Coronary artery (tissue), 2 donors: ENCODE measurements at regions not wholly inside any gene's neighbourhood (a gene's known extent, or its start where the extent isn't known, plus 50 kb on each side); places are given as distances from the start of the nearest gene placed in this dataset.

Experiments
- DNase-seq: peaks from one replicate; pipeline ENCODE4 v3.0.0-alpha.2; 2017; ENCODE audit warnings: low spot score
- H3K27ac ChIP-seq, 2 donors: fragments of 200-600 bp; sonication (generic); one replicate each; pipeline ENCODE4 v1.5.1; 2016 to 2019
- H3K4me3 ChIP-seq: fragments of 200-600 bp; sonication (generic); 2 replicates; pipeline ENCODE4 v1.5.1; 2016; ENCODE audit warnings: mild to moderate bottlenecking, moderate library complexity
- CTCF ChIP-seq: fragments of 200-600 bp; sonication (generic); IDR thresholded peaks from one replicate; pipeline ENCODE4 v1.5.1; 2019; ENCODE audit warnings: antibody characterized with exemption

- no peak for TF ChIP-seq CTCF
- Histone ChIP-seq H3K27ac (no peak overlapping the region), H3K4me3 (no peak overlapping the region)
- DNase-seq, result no peak
Observed at GRCh38 chr11:106386519-106386918, 309.1 kb downstream of the AASDHPPT start.

- TF ChIP-seq CTCF, result no peak
- Histone ChIP-seq H3K4me3 (no peak overlapping the region), H3K27ac (no peak overlapping the region)
- no peak for DNase-seq
Observed at GRCh38 chr11:106389101-106389500, 311.6 kb downstream of the AASDHPPT start.

GRCh38 chr11:106390078-106390477 is 312.6 kb downstream of the AASDHPPT start:
- Histone ChIP-seq H3K27ac (no peak overlapping the region), H3K4me3 (no peak overlapping the region)
- DNase-seq, result no peak
- TF ChIP-seq CTCF, result no peak

- no peak for DNase-seq
- TF ChIP-seq CTCF, result no peak
- peak overlapping the region in 1 of 2 donors; percentile 41 for H3K27ac ChIP-seq
- H3K4me3 ChIP-seq, result no peak overlapping the region
Observed at GRCh38 chr11:106391771-106392420, 314.4 kb downstream of the AASDHPPT start.

- H3K27ac ChIP-seq, result no peak overlapping the region
- no peak overlapping the region for H3K4me3 ChIP-seq
- no peak for TF ChIP-seq CTCF
- DNase-seq, result no peak
Observed at GRCh38 chr11:106395716-106396349, 318.4 kb downstream of the AASDHPPT start.

GRCh38 chr11:106397787-106398501 is 320.5 kb downstream of the AASDHPPT start:
- no peak for TF ChIP-seq CTCF
- H3K27ac ChIP-seq, result peak overlapping the region in 1 of 2 donors; percentile 69
- no peak for DNase-seq
- H3K4me3 ChIP-seq, result no peak overlapping the region
